SK-N-MC (cell line): ENCODE measurements at regions not wholly inside any gene's neighbourhood (a gene's known extent, or its start where the extent isn't known, plus 50 kb on each side); places are given as distances from the start of the nearest gene placed in this dataset.

Source experiments
- EZH2 ChIP-seq: fragments of 200-600 bp; sonication (generic); IDR thresholded peaks from one replicate; pipeline ENCODE4 v1.6.1; 2017; ENCODE audit warnings: antibody characterized with exemption
- POLR2AphosphoS5 ChIP-seq: IDR thresholded peaks from 2 replicates; pipeline ENCODE4 v1.6.1; 2012; ENCODE audit warnings: mild to moderate bottlenecking, low read depth, low read length, borderline replicate concordance

GRCh38 chr16:25416002-25416401, 158.4 kb upstream of the ZKSCAN2 start:
- TF ChIP-seq EZH2 (no peak), POLR2AphosphoS5 (no peak)
